ENCODE measurements at regions not wholly inside any gene's neighbourhood (a gene's known extent, or its start where the extent isn't known, plus 50 kb on each side); places are given as distances from the start of the nearest gene placed in this dataset.

GRCh38 chr7:131109011-131109758 lies 218.5 kb upstream of the MKLN1 start:
- BruUV-seq (replicated peaks): no TSS peak
- FAIRE-seq (peak; percentile 49), DNase-seq (ENCODE audit: low read depth, low spot score) (peak; percentile 24)
- Histone ChIP-seq H3K4me1 (ENCODE audit: control insufficient read depth, extremely low read depth, insufficient read depth, low read length) (peaks cover 41% of the 10 kb centered on the region), H3K36me3 (ENCODE audit: control insufficient read depth in 2 of 2, extremely low read depth in 1 of 2, insufficient read depth in 2 of 2, low read length in 2 of 2) (no peaks in the 10 kb centered on the region), H3K4me3 (replicated peaks in 1 of 3; ENCODE audit: insufficient read depth in 1 of 3, low read depth in 1 of 3, low read length in 3 of 3) (peak overlapping the region; percentile 44 to 79 (median 51)), H3K9me3 (replicated peaks; ENCODE audit: control insufficient read depth, insufficient read depth, low read length) (no peaks in the 10 kb centered on the region), H3K4me2 (ENCODE audit: insufficient read depth, low read length) (peak overlapping the region; percentile 98), H3K79me2 (ENCODE audit: control insufficient read depth, insufficient read depth, low read length) (peaks cover 18% of the 10 kb centered on the region), H3K27me3 (ENCODE audit: control insufficient read depth in 2 of 2, insufficient read depth in 2 of 2, low read length in 2 of 2) (no peaks in the 10 kb centered on the region), H3K9ac (replicated peaks; ENCODE audit: extremely low read depth, insufficient read depth, low read length) (peak overlapping the region; percentile 98), H2AFZ (ENCODE audit: low read depth, low read length) (peak overlapping the region; percentile 56), H3K27ac (ENCODE audit: insufficient read depth, low read depth, low read length) (peak overlapping the region; percentile 98), H3K9me1 (replicated peaks; ENCODE audit: control insufficient read depth, extremely low read depth, insufficient read depth, low read length) (no peaks in the 10 kb centered on the region), H4K20me1 (replicated peaks; ENCODE audit: control insufficient read depth, extremely low read depth, insufficient read depth, low read length) (no peaks in the 10 kb centered on the region)
- dilution Hi-C loops (cut with MboI; ENCODE audit: extremely low pct_ligation_motif_present, low sequenced_read_pairs): no loop called here
- POLR2A ChIA-PET: interaction anchor here (0.6 to 1.5 kb wide), 4 partner anchors 21 to 219 kb away, joined by 3 to 7 read pairs (median 4); partner anchors contain the start of gene MKLN1
- no peak for TF ChIP-seq JUN (IDR thresholded peaks at IDR 0.05; ENCODE audit: borderline replicate concordance, insufficient read depth, insufficient read length, low read depth)
- TF ChIP-seq FOS (IDR thresholded peaks at IDR 0.05; ENCODE audit: borderline replicate concordance, insufficient read depth, low read length): no peak
- no peak for TF ChIP-seq GATA2 (IDR thresholded peaks at IDR 0.05; ENCODE audit: insufficient read depth, insufficient read length, low read depth, low read length)
- TF ChIP-seq, protein P1, sequence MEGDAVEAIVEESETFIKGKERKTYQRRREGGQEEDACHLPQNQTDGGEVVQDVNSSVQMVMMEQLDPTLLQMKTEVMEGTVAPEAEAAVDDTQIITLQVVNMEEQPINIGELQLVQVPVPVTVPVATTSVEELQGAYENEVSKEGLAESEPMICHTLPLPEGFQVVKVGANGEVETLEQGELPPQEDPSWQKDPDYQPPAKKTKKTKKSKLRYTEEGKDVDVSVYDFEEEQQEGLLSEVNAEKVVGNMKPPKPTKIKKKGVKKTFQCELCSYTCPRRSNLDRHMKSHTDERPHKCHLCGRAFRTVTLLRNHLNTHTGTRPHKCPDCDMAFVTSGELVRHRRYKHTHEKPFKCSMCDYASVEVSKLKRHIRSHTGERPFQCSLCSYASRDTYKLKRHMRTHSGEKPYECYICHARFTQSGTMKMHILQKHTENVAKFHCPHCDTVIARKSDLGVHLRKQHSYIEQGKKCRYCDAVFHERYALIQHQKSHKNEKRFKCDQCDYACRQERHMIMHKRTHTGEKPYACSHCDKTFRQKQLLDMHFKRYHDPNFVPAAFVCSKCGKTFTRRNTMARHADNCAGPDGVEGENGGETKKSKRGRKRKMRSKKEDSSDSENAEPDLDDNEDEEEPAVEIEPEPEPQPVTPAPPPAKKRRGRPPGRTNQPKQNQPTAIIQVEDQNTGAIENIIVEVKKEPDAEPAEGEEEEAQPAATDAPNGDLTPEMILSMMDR (IDR thresholded peaks at IDR 0.05; ENCODE audit: extremely low read depth in 1 of 2, insufficient read depth in 1 of 2, low read depth in 1 of 2, low read length in 2 of 2): no peak
- TF ChIP-seq EZH2 (IDR thresholded peaks at IDR 0.05; ENCODE audit: borderline replicate concordance, low read depth, low read length, severe bottlenecking): no peak
- no peak for TF ChIP-seq MYC (IDR thresholded peaks at IDR 0.05; ENCODE audit: low read depth, low read length)
- TF ChIP-seq POLR2AphosphoS5 (IDR thresholded peaks at IDR 0.05; ENCODE audit: insufficient read depth, low read depth, low read length): no peak
- CTCF ChIA-PET: interaction anchor here (1.1 to 2.8 kb wide), 7 partner anchors 21 to 313 kb away, joined by 3 to 12 read pairs (median 7); partner anchors contain the start of gene MKLN1
- intact Hi-C loops (cut with micrococcal nuclease): loop anchor here (5.0 to 10.0 kb wide), 5 partner anchors 197 to 543 kb away; no protein-coding TSS in a partner anchor
